Suprapubic skin (tissue), 4 donors: ENCODE measurements at regions not wholly inside any gene's neighbourhood (a gene's known extent, or its start where the extent isn't known, plus 50 kb on each side); places are given as distances from the start of the nearest gene placed in this dataset.

Experiments used
- DNase-seq, 2 donors: peaks; one replicate each; pipeline ENCODE4 v3.0.0-alpha.2; 2019; ENCODE audit warnings: low spot score in 2 of 2
- H3K27ac ChIP-seq: fragments of 200-600 bp; sonication (generic); one replicate; pipeline ENCODE4 v1.5.1; 2019
- H3K27me3 ChIP-seq: fragments of 200-600 bp; sonication (generic); one replicate; pipeline ENCODE4 v1.5.1; 2019
- H3K36me3 ChIP-seq: fragments of 200-600 bp; sonication (generic); one replicate; pipeline ENCODE4 v1.5.1; 2019
- H3K4me1 ChIP-seq: fragments of 200-600 bp; sonication (generic); one replicate; pipeline ENCODE4 v1.5.1; 2019
- H3K4me3 ChIP-seq: fragments of 200-600 bp; sonication (generic); one replicate; pipeline ENCODE4 v1.5.1; 2019; ENCODE audit warnings: mild to moderate bottlenecking
- H3K9me3 ChIP-seq: fragments of 200-600 bp; sonication (generic); one replicate; pipeline ENCODE4 v1.5.1; 2019
- CTCF ChIP-seq, 2 donors: fragments of 200-600 bp in 1 of 2; fragments of 450-650 bp in 1 of 2; sonication (generic) in 1 of 2; IDR thresholded peaks; one replicate each; pipeline ENCODE4 v1.5.1; 2016 to 2019; ENCODE audit warnings: antibody characterized with exemption in 2 of 2, mild to moderate bottlenecking in 1 of 2, moderate library complexity in 1 of 2
- EP300 ChIP-seq: sonication (generic); formaldehyde crosslinking; IDR thresholded peaks from one replicate; pipeline ENCODE4 v1.6.1; 2017; ENCODE audit warnings: antibody characterized with exemption
- POLR2A ChIP-seq, 2 donors: fragments of 450-650 bp; IDR thresholded peaks; one replicate each; pipeline ENCODE4 v1.6.1; 2017; ENCODE audit warnings: antibody characterized with exemption in 2 of 2, mild to moderate bottlenecking in 2 of 2, moderate library complexity in 2 of 2
- POLR2AphosphoS5 ChIP-seq, 3 donors: sonication (generic); formaldehyde crosslinking; IDR thresholded peaks; one replicate each; pipeline ENCODE4 v1.6.1; 2017; ENCODE audit warnings: antibody characterized with exemption in 3 of 3
- WGBS: methylation state at CpG from one replicate; pipeline ENCODE4 v1.1.5; 2018; 5-methylcytosine and 5-hydroxymethylcytosine counted together

DNA sequence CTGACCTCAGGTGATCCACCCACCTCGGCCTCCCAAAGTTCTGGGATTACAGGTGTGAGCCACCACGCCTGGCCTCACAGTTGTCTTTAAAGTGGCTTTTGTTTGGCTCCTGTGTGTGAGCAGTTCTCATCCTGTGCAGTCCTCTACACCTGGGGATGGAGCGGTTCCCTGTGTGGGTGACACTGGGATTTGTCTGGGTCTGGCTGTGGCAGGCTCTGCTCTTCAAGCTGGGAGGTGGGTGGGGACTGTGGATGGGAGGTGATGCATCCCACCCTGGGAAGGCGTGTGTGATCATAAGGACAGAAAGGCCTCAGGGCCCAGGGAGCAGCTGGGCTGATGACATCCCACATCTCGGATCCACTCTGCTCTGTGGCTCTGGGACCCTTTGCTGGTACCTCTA is 1266.8 kb downstream of the BRD1 start:
- H3K4me1 ChIP-seq: no peaks in the 10 kb centered on the region
- no peak for DNase-seq
- no peak overlapping the region for H3K4me3 ChIP-seq
- no peak for TF ChIP-seq CTCF (IDR thresholded peaks at IDR 0.05)
- TF ChIP-seq POLR2A (IDR thresholded peaks at IDR 0.05): no peak
- TF ChIP-seq EP300: no peak
- no peaks in the 10 kb centered on the region for H3K9me3 ChIP-seq
- H3K27ac ChIP-seq: no peak overlapping the region
- WGBS: 86% methylated on average over 2 of the region's 5 CpGs
- H3K27me3 ChIP-seq: peaks cover under 1% of the 10 kb centered on the region
- no peaks in the 10 kb centered on the region for H3K36me3 ChIP-seq

GRCh38 chr22:48560389-48560751 is 1267.3 kb downstream of the BRD1 start:
- WGBS: 83% methylated on average over 9 of the region's 9 CpGs
- H3K27ac ChIP-seq: no peak overlapping the region
- peaks cover 4% of the 10 kb centered on the region for H3K27me3 ChIP-seq
- no peaks in the 10 kb centered on the region for H3K36me3 ChIP-seq
- DNase-seq: no peak
- no peaks in the 10 kb centered on the region for H3K9me3 ChIP-seq
- no peak for TF ChIP-seq EP300
- no peak overlapping the region for H3K4me3 ChIP-seq
- no peaks in the 10 kb centered on the region for H3K4me1 ChIP-seq

DNA sequence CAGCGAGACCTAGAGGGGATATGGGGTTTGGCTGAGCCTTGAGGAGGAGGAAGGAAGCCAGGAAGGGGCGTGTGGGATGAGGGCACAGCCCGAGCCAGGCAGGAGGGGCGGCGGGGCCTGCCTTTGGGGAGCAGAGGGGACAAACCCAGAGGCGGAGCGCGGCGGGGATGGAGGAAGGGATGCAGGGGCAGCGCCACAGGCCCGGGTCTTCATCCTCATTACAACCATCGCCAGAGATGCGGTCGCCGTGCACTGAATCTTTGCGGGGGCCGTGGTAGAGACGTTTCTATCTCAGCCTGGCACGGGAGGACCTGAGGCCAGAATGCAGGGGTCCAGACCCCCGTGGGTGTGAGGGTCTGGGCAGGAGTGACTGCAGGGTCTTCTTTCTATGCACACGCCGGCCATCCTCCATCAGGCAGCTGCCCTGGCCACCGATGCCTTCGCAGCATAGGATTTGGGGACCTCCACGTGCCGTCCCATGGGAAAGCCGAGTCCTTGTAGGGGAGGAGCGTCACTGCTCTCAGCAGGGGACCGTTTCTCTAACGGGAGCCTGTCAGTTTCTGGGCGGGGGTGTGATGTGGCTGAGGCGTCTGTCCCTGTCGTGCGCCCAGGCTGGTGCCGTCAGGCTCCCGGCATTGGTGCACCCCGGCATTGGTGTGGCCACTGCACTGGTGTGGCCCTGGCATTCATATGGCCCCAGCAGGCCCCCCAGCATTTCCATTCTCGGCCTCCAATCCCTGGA is 1267.9 kb downstream of the BRD1 start:
- TF ChIP-seq EP300 (no peak), POLR2AphosphoS5 (IDR thresholded peaks at IDR 0.05) (no peak), CTCF (IDR thresholded peaks at IDR 0.05) (no peak), POLR2A (IDR thresholded peaks at IDR 0.05) (no peak)
- Histone ChIP-seq H3K27ac (no peak overlapping the region), H3K9me3 (no peaks in the 10 kb centered on the region), H3K27me3 (peaks cover 7% of the 10 kb centered on the region), H3K4me1 (no peaks in the 10 kb centered on the region), H3K4me3 (no peak overlapping the region), H3K36me3 (no peaks in the 10 kb centered on the region)
- DNase-seq: no peak
- 80% methylated on average over 28 of the region's 38 CpGs for whole genome bisulfite sequencing

DNA sequence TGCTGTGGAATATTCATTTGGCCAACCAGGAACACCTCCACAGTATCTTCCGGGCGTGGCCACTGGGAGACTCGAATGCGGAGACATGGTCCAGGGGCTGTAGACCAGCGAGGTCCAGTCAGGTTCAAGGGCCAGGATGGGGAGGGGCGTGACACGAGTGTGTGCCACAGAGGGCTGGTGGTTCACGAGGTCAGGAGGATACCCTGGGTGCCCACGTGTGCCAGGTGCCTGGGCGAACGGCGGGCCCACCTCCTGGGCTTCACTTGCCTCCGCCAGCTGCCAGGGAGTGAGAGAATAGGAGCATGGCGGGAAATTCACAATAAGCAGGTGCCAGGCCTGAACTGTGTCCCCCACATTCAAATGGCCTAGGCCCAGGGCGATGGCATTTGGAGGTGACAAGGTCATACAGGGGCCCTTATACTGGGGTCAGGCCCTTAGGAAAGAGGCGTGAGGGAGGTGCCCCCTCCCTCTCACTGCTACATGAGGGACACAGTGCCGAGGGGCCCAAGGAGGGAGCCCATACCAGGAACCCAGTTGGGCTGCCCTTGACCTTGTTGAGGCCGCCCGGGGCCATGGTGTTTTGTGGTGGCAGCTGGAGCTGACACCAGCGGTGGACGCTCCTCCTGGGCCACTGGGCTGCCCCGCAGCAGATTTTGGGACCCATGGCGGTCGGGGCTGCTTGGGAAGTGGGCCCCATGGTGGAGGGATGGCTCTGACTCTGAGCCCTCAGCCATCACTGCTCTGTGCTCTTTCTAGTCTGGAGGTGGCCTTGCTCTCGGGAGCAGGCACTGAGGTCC is 1268.9 kb downstream of the BRD1 start:
- no peaks in the 10 kb centered on the region for H3K9me3 ChIP-seq
- DNase-seq: no peak
- H3K27ac ChIP-seq: no peak overlapping the region
- 93% methylated on average over 16 of the region's 25 CpGs for WGBS
- no peaks in the 10 kb centered on the region for H3K36me3 ChIP-seq
- TF ChIP-seq EP300: no peak
- no peak for TF ChIP-seq POLR2A (IDR thresholded peaks at IDR 0.05)
- no peak for TF ChIP-seq POLR2AphosphoS5 (IDR thresholded peaks at IDR 0.05)
- no peak for TF ChIP-seq CTCF (IDR thresholded peaks at IDR 0.05)
- H3K4me3 ChIP-seq: no peak overlapping the region
- H3K27me3 ChIP-seq: peaks cover 9% of the 10 kb centered on the region
- no peaks in the 10 kb centered on the region for H3K4me1 ChIP-seq

DNA sequence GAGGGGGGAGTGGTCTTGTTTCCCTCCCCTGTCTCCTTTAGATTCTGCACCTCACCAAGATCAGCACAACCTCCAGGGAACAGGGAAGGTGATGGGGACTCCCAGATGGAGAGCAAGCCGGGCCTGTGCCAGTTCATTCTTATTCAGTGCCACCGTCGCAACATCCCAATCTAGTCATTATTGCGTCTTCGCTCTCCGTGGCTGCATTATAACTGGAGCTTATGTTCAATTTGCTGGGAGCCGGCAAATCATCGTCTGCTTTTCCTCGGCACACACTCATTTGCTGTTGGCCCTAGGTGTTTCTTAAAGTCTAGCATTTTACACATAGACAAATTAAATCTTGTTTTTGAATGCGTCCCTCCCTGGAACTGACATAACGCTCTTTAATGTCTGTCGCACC is 1269.7 kb downstream of the BRD1 start:
- no peak overlapping the region for H3K27ac ChIP-seq
- peaks cover 16% of the 10 kb centered on the region for H3K27me3 ChIP-seq
- no peak overlapping the region for H3K4me3 ChIP-seq
- WGBS: 96% methylated on average over 12 of the region's 12 CpGs
- TF ChIP-seq CTCF (IDR thresholded peaks at IDR 0.05): no peak
- no peak for TF ChIP-seq POLR2AphosphoS5 (IDR thresholded peaks at IDR 0.05)
- TF ChIP-seq EP300: no peak
- no peak for TF ChIP-seq POLR2A (IDR thresholded peaks at IDR 0.05)
- H3K36me3 ChIP-seq: no peaks in the 10 kb centered on the region
- DNase-seq: no peak
- H3K4me1 ChIP-seq: no peaks in the 10 kb centered on the region
- H3K9me3 ChIP-seq: no peaks in the 10 kb centered on the region
